ENCODE measurements at regions not wholly inside any gene's neighbourhood (a gene's known extent, or its start where the extent isn't known, plus 50 kb on each side); places are given as distances from the start of the nearest gene placed in this dataset.
A peak's percentile ranks its signal among the peaks of the same experiment; 100 is the strongest.

- Histone ChIP-seq H3K27ac (ENCODE audit: extremely low read depth, low read depth, low read length) (no peak overlapping the region), H3K4me1 (ENCODE audit: control insufficient read depth, insufficient read depth, low read length) (no peaks in the 10 kb centered on the region), H3K9me3 (ENCODE audit: control insufficient read depth, insufficient read depth, low read depth, low read length) (no peaks in the 10 kb centered on the region), H3K4me3 (ENCODE audit: low read depth, low read length) (no peak overlapping the region), H3K36me3 (ENCODE audit: control insufficient read depth in 2 of 2, insufficient read depth in 1 of 2, low read length in 2 of 2) (no peaks in the 10 kb centered on the region)
- ChIA-PET POLR2A (interaction anchor here (0.7 kb wide), 1 partner anchor 10 kb away, joined by 5 read pairs; no protein-coding TSS in a partner anchor), CTCF (interaction anchor here (0.9 to 1.0 kb wide), 2 partner anchors 19 to 97 kb away, joined by 4 to 6 read pairs; no protein-coding TSS in a partner anchor)
- TF ChIP-seq ZNF549 (tag by site-specific recombination; IDR thresholded peaks at IDR 0.05) = 0 out of 2 replicates have a peak, but pooled peaks have one; percentile 49
- TF ChIP-seq ZNF174 (tag by site-specific recombination; IDR thresholded peaks at IDR 0.05) = no peak
- TF ChIP-seq SETDB1 (IDR thresholded peaks at IDR 0.05; ENCODE audit: insufficient read length, low read length) = peak; percentile 97
- 0 out of 2 replicates have a peak, but pooled peaks have one; percentile 18 for TF ChIP-seq ZNF184 (tag by site-specific recombination; IDR thresholded peaks at IDR 0.05)
- no peak for TF ChIP-seq BCL11B (tag by site-specific recombination; IDR thresholded peaks at IDR 0.05; ENCODE audit: low read depth)
- TF ChIP-seq ZNF423 (tag by site-specific recombination; IDR thresholded peaks at IDR 0.05) = no peak
- TF ChIP-seq ZNF776 (tag by site-specific recombination; IDR thresholded peaks at IDR 0.05; ENCODE audit: borderline replicate concordance) = no peak
- TF ChIP-seq ZFP69B (tag by site-specific recombination; IDR thresholded peaks at IDR 0.05) = no peak
- no peak for TF ChIP-seq ZNF335 (tag by site-specific recombination; conservative IDR thresholded peaks at IDR 0.05)
- no peak for TF ChIP-seq ZNF624 (tag by site-specific recombination; IDR thresholded peaks at IDR 0.05)
- peak; percentile 57 for TF ChIP-seq ZNF133 (tag by site-specific recombination; IDR thresholded peaks at IDR 0.05)
- no peak for TF ChIP-seq KLF8 (tag by site-specific recombination; IDR thresholded peaks at IDR 0.05)
- TF ChIP-seq ZNF701 (tag by site-specific recombination; IDR thresholded peaks at IDR 0.05) = no peak
- TF ChIP-seq ZNF510 (tag by site-specific recombination; IDR thresholded peaks at IDR 0.05; ENCODE audit: insufficient replicate concordance) = peak; percentile 52
- TF ChIP-seq PATZ1 (tag by site-specific recombination; IDR thresholded peaks at IDR 0.05) = no peak
- no peak for TF ChIP-seq ZNF658 (tag by site-specific recombination; IDR thresholded peaks at IDR 0.05)
- TF ChIP-seq ZNF221 (tag by site-specific recombination; IDR thresholded peaks at IDR 0.05; ENCODE audit: borderline replicate concordance) = no peak
- no peak for TF ChIP-seq ZNF112 (tag by site-specific recombination; IDR thresholded peaks at IDR 0.05)
- no peak for TF ChIP-seq ZNF777 (tag by site-specific recombination; IDR thresholded peaks at IDR 0.05; ENCODE audit: borderline replicate concordance)
- no peak for TF ChIP-seq BCL6B (tag by site-specific recombination; IDR thresholded peaks at IDR 0.05)
- no peak for TF ChIP-seq YY1 (tag by site-specific recombination; IDR thresholded peaks at IDR 0.05)
- no peak for TF ChIP-seq ZBTB44 (tag by site-specific recombination; IDR thresholded peaks at IDR 0.05)
- TF ChIP-seq ZNF610 (tag by site-specific recombination; IDR thresholded peaks at IDR 0.05; ENCODE audit: borderline replicate concordance) = no peak
- TF ChIP-seq TRIM28 (IDR thresholded peaks at IDR 0.05; ENCODE audit: borderline replicate concordance, low read length) = peak; percentile 98
- TF ChIP-seq ZNF24 (tag by site-specific recombination; IDR thresholded peaks at IDR 0.05) = no peak
- TF ChIP-seq ZNF473 (tag by site-specific recombination; IDR thresholded peaks at IDR 0.05) = no peak
- no peak for TF ChIP-seq OVOL3 (tag by site-specific recombination; IDR thresholded peaks at IDR 0.05)
- no peak for TF ChIP-seq KLF16 (tag by site-specific recombination; IDR thresholded peaks at IDR 0.05)
- no peak for TF ChIP-seq ZNF416 (tag by site-specific recombination; IDR thresholded peaks at IDR 0.05)
- no peak for TF ChIP-seq ZNF292 (tag by site-specific recombination; IDR thresholded peaks at IDR 0.05; ENCODE audit: borderline replicate concordance, low read depth)
- TF ChIP-seq ZNF140 (tag by site-specific recombination; IDR thresholded peaks at IDR 0.05) = no peak
Observed at GRCh38 chr2:120650022-120650644, 85.5 kb upstream of the GLI2 start.
